ENCODE measurements at regions not wholly inside any gene's neighbourhood (a gene's known extent, or its start where the extent isn't known, plus 50 kb on each side); places are given as distances from the start of the nearest gene placed in this dataset.
A peak's percentile ranks its signal among the peaks of the same experiment; 100 is the strongest.

DNA sequence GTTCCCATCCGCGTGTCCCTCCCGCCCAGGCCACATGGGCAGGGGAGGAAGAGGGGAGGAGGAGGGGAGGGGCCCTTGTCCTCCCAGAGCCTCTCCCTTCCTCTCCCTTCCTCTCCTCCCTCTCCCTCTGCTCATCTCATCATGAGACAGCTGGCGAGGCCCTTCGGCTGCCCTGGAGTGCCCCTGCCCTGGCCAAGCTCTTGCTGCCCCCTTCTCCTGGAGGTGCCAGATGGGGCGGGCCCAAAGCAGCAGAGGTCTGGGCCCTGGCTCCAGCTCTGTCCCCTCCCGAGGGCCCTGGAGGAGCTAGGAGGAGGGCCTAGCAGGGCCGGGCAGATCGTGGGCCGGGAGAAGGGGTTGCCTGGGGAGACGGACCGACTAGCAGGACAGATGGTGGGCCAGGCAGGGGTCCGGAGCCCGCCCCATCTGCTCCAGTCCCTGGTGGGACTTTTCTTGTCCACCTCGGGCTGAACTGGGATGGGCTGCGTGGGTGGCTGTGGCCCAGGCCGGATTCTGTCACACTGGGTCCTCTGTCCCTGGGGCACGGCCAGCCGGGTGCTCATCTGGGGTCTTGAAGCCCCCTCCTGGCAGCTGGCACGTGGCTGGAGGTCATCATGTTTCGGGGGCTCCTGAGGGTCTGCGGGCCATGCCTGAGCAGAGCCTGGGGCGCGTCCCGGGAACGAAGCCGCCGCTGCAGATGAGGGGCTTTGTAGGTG lies 183.4 kb downstream of the GOLGA6L6 start:
- peaks cover 0 to 6% (median 0%) of the 10 kb centered on the region in 3 donors for H3K4me1 ChIP-seq (ENCODE audit: control insufficient read depth in 2 of 3, insufficient read depth in 2 of 3, low read depth in 1 of 3, low read length in 3 of 3)
- no peak for FAIRE-seq
- DNase-seq: peak in 3 of 5 donors; percentile 10 to 86 (median 44)
- no peak overlapping the region for H3K27ac ChIP-seq (ENCODE audit: low read depth in 2 of 2, low read length in 2 of 2)
- no peaks in the 10 kb centered on the region for H3K9me3 ChIP-seq (ENCODE audit: control insufficient read depth in 2 of 3, insufficient read depth in 1 of 3, low read length in 3 of 3)
- intact Hi-C loops (cut with DNase I): no loop called here
- H3K36me3 ChIP-seq (ENCODE audit: control insufficient read depth in 2 of 3, insufficient read depth in 3 of 3, low read length in 3 of 3): no peaks in the 10 kb centered on the region
- no peaks in the 10 kb centered on the region for H3K27me3 ChIP-seq (ENCODE audit: control insufficient read depth, insufficient read depth, low read length)
- H3K9ac ChIP-seq (ENCODE audit: low read length in 3 of 3): no peak overlapping the region
- H3K4me3 ChIP-seq (ENCODE audit: low read length in 3 of 3): no peak overlapping the region
- TF ChIP-seq, protein P1, sequence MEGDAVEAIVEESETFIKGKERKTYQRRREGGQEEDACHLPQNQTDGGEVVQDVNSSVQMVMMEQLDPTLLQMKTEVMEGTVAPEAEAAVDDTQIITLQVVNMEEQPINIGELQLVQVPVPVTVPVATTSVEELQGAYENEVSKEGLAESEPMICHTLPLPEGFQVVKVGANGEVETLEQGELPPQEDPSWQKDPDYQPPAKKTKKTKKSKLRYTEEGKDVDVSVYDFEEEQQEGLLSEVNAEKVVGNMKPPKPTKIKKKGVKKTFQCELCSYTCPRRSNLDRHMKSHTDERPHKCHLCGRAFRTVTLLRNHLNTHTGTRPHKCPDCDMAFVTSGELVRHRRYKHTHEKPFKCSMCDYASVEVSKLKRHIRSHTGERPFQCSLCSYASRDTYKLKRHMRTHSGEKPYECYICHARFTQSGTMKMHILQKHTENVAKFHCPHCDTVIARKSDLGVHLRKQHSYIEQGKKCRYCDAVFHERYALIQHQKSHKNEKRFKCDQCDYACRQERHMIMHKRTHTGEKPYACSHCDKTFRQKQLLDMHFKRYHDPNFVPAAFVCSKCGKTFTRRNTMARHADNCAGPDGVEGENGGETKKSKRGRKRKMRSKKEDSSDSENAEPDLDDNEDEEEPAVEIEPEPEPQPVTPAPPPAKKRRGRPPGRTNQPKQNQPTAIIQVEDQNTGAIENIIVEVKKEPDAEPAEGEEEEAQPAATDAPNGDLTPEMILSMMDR (IDR thresholded peaks at IDR 0.05; ENCODE audit: borderline replicate concordance, extremely low read depth, insufficient read depth): no peak

DNA sequence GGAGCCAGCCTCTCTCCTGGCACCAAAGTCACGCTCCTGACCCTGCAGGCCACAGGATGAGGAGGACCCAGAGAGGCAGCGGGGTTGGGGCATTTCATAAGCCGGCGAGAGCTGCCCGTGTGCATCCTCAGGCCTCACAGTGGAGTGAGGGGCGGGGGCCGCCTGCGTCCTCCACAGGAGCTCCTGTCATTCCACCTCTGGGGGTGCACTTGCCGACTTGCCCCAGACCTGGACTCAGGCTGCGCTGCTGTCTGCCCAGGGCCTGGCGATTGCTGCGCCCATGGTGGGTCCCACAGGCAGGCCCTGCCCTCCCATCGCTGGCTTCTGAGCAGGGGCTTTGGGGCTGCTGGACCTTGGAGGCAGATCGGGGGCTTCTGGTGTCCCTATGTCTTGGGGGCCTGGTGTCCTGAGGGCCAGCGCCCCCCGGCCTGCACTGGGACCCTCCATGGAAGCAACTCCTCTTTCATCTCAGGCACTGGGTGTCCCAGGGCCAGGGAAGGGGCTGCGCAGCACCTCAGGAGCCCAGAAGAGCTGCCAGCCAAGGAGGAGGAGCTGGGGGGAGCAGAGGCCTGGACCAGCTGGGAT lies 184.0 kb downstream of the GOLGA6L6 start:
- TF ChIP-seq, protein P1 (IDR thresholded peaks at IDR 0.05; ENCODE audit: borderline replicate concordance, extremely low read depth, insufficient read depth): no peak
- intact Hi-C loops (cut with DNase I): no loop called here
- FAIRE-seq: no peak

DNA sequence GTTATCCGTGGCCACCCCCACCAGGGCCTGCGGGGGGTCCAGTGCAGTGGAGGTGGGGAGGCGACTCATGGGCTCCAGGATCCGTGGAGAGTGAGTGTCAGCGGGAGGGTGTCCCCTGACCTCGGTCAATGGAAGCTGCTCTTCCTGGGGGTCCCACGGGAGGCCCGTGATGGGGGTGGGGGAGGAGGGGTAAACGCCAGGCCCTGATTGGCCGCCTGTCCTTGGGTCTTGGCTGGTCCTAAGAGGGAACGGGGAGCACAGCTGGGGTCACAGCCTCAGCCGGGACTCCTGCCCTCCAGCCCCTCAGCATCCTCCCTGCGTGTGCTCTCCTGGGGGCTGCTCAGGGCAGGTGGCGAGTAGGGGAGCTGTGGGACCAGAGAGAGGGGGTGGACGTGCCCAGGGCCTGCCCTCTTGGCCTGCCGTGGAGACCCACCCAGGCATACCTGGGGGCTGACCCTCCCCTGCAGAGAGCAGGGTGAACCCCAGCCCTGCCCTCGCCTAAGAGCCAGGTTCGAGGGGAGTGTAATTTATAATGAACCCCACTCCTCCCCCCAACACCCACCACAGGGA lies 184.6 kb downstream of the GOLGA6L6 start:
- Histone ChIP-seq H3K9me3 (ENCODE audit: control insufficient read depth in 2 of 3, insufficient read depth in 1 of 3, low read length in 3 of 3) (no peaks in the 10 kb centered on the region), H3K36me3 (ENCODE audit: control insufficient read depth in 2 of 3, insufficient read depth in 3 of 3, low read length in 3 of 3) (no peaks in the 10 kb centered on the region), H3K27ac (ENCODE audit: low read depth in 2 of 2, low read length in 2 of 2) (no peak overlapping the region), H3K9ac (ENCODE audit: low read length in 3 of 3) (no peak overlapping the region), H3K4me1 (ENCODE audit: control insufficient read depth in 2 of 3, insufficient read depth in 2 of 3, low read depth in 1 of 3, low read length in 3 of 3) (peaks cover 0 to 8% (median 0%) of the 10 kb centered on the region in 3 donors), H3K4me3 (ENCODE audit: low read length in 3 of 3) (no peak overlapping the region), H3K27me3 (ENCODE audit: control insufficient read depth, insufficient read depth, low read length) (no peaks in the 10 kb centered on the region)
- FAIRE-seq (no peak), DNase-seq (peak in 2 of 5 donors; percentile 48 to 82)
- intact Hi-C loops (cut with DNase I): no loop called here
- TF ChIP-seq, protein P1 (IDR thresholded peaks at IDR 0.05; ENCODE audit: borderline replicate concordance, extremely low read depth, insufficient read depth): no peak

More for the DNA sequence above, 184.0 kb downstream of the GOLGA6L6 start:
- Histone ChIP-seq H3K4me1 (ENCODE audit: control insufficient read depth in 2 of 3, insufficient read depth in 2 of 3, low read depth in 1 of 3, low read length in 3 of 3) (peaks cover 0 to 6% (median 0%) of the 10 kb centered on the region in 3 donors), H3K4me3 (ENCODE audit: low read length in 3 of 3) (no peak overlapping the region), H3K27me3 (ENCODE audit: control insufficient read depth, insufficient read depth, low read length) (no peaks in the 10 kb centered on the region), H3K9ac (ENCODE audit: low read length in 3 of 3) (no peak overlapping the region), H3K36me3 (ENCODE audit: control insufficient read depth in 2 of 3, insufficient read depth in 3 of 3, low read length in 3 of 3) (no peaks in the 10 kb centered on the region), H3K27ac (ENCODE audit: low read depth in 2 of 2, low read length in 2 of 2) (no peak overlapping the region), H3K9me3 (ENCODE audit: control insufficient read depth in 2 of 3, insufficient read depth in 1 of 3, low read length in 3 of 3) (no peaks in the 10 kb centered on the region)
- DNase-seq: peak in 3 of 5 donors; percentile 9 to 84 (median 47)

Data from kidney (tissue), 13 donors.